HCT116 (cell line): ENCODE measurements at regions not wholly inside any gene's neighbourhood (a gene's known extent, or its start where the extent isn't known, plus 50 kb on each side); places are given as distances from the start of the nearest gene placed in this dataset.

ENCODE experiments used
- ATAC-seq: fragments of 200-7000 bp; cut with Tn5 transposase; 2 replicates; pipeline ENCODE4 v1.9.1; 2020; ENCODE audit warnings: mild to moderate bottlenecking, moderate library complexity
- BruUV-seq: library from RNA; stranded (reverse); fragments of 400-500 nt; replicated peaks from 2 replicates; lab custom pipeline; 2021; lab: Mats Ljungman, UMichigan
- CTCF ChIA-PET: fragments of 300-600 bp; sonication (Branson Sonifier 250); formaldehyde crosslinking; loops from one replicate; lab custom pipeline; 2021; ENCODE audit warnings: antibody characterized with exemption; lab: Charles Lee
- POLR2A ChIA-PET: fragments of 300-600, 350-600 bp; sonication (Branson Sonifier 250); formaldehyde crosslinking; loops from one replicate; lab custom pipeline; 2021; ENCODE audit warnings: antibody characterized with exemption; lab: Charles Lee
- RAD21 ChIA-PET, 2 experiments: fragments of 300-600 bp; sonication (Branson Sonifier 250); formaldehyde crosslinking; loops; one replicate each; lab custom pipeline; 2023; ENCODE audit warnings: low total read pairs in 2 of 2; ENCODE audit not compliant: uncharacterized antibody in 2 of 2, unreplicated experiment in 2 of 2, low non-redundant PET in 1 of 2; lab: Charles Lee
- DNase-seq: peaks from one replicate; pipeline ENCODE4 v3.0.0-alpha.2; 2010; ENCODE audit warnings: low read depth, low spot score
- H2AFZ ChIP-seq: fragments of 200-600 bp; shearing (Covaris generic), sonication (generic); 2 replicates; pipeline ENCODE4 v1.6.1; 2017; ENCODE audit warnings: low read depth, mixed run types, mixed read lengths, antibody characterized with exemption, low read length; ENCODE audit not compliant: poor library complexity, severe bottlenecking
- H3K27ac ChIP-seq: 2 replicates; pipeline ENCODE4 v1.5.1; 2012; ENCODE audit warnings: low read depth, low read length
- H3K27me3 ChIP-seq: fragments of 200-600 bp; sonication (generic); 2 replicates; pipeline ENCODE4 v1.6.1; 2016; ENCODE audit warnings: mixed run types, low read length, mixed read lengths; ENCODE audit not compliant: insufficient read depth
- H3K36me3 ChIP-seq, 2 experiments: fragments of 200-500 bp in 1 of 2; fragments of 200-600 bp in 1 of 2; sonication (Bioruptor generic) in 1 of 2; sonication (generic) in 1 of 2; 2 replicates each; pipeline versions ENCODE4 v1.5.1 to v1.6.1; 2014 to 2016; ENCODE audit warnings: low read length in 2 of 2, inconsistent platforms in 1 of 2, mixed read lengths in 1 of 2, mixed run types in 1 of 2; ENCODE audit not compliant: insufficient read depth in 2 of 2, control insufficient read depth in 1 of 2
- H3K4me1 ChIP-seq, 2 experiments: fragments of 200-600 bp in 1 of 2; sonication (generic) in 1 of 2; 2 replicates each; pipeline versions ENCODE4 v1.5.1 to v1.6.1; 2012 to 2017; ENCODE audit warnings: low read length in 2 of 2, inconsistent platforms in 1 of 2, mild to moderate bottlenecking in 1 of 2, mixed read lengths in 1 of 2, mixed run types in 1 of 2, moderate library complexity in 1 of 2; ENCODE audit not compliant: insufficient read depth in 2 of 2, control insufficient read depth in 1 of 2
- H3K4me2 ChIP-seq: fragments of 200-600 bp; sonication (generic); 2 replicates; pipeline ENCODE4 v1.6.1; 2017; ENCODE audit warnings: mixed run types, low read length, mixed read lengths
- H3K4me3 ChIP-seq, 2 experiments: fragments of 200-600 bp in 1 of 2; sonication (generic) in 1 of 2; replicated peaks in 1 of 2; 2 replicates each; pipeline ENCODE4 v1.5.1; 2011 to 2016; ENCODE audit warnings: low read length in 2 of 2, control low read depth in 1 of 2, low read depth in 1 of 2, mild to moderate bottlenecking in 1 of 2, mixed read lengths in 1 of 2, mixed run types in 1 of 2
- H3K79me2 ChIP-seq: fragments of 200-600 bp; sonication (generic); 2 replicates; pipeline ENCODE4 v1.6.1; 2017; ENCODE audit warnings: mild to moderate bottlenecking, mixed run types, low read length, moderate library complexity, mixed read lengths; ENCODE audit not compliant: insufficient read depth
- H3K9ac ChIP-seq: fragments of 200-600 bp; sonication (generic); 2 replicates; pipeline ENCODE4 v1.6.1; 2016; ENCODE audit warnings: low read length, mixed read lengths
- H3K9me2 ChIP-seq: fragments of 200-600 bp; sonication (generic), shearing (Covaris generic); 2 replicates; pipeline ENCODE4 v1.6.1; 2017; ENCODE audit warnings: mixed run types, mild to moderate bottlenecking, moderate library complexity; ENCODE audit not compliant: insufficient read depth
- H3K9me3 ChIP-seq, 2 experiments: fragments of 200-500 bp in 1 of 2; fragments of 200-600 bp in 1 of 2; sonication (Bioruptor generic) in 1 of 2; sonication (generic) in 1 of 2; 2 replicates each; pipeline ENCODE4 v1.6.1; 2014 to 2017; ENCODE audit warnings: low read length in 2 of 2, mixed read lengths in 2 of 2, inconsistent platforms in 1 of 2, low read depth in 1 of 2, mild to moderate bottlenecking in 1 of 2, mixed run types in 1 of 2, moderate library complexity in 1 of 2; ENCODE audit not compliant: control insufficient read depth in 1 of 2, insufficient read depth in 1 of 2
- H4K20me1 ChIP-seq: fragments of 200-600 bp; sonication (generic), shearing (Covaris generic); 2 replicates; pipeline ENCODE4 v1.6.1; 2017; ENCODE audit warnings: mixed run types, mild to moderate bottlenecking, moderate library complexity; ENCODE audit not compliant: insufficient read depth
- CEBPB ChIP-seq: IDR thresholded peaks from 2 replicates; pipeline ENCODE4 v1.6.1; 2012; ENCODE audit warnings: low read depth
- EGR1 ChIP-seq: IDR thresholded peaks from 2 replicates; pipeline ENCODE4 v1.6.1; 2012; ENCODE audit warnings: low read depth
- EZH2phosphoT487 ChIP-seq: fragments of 200-600 bp; IDR thresholded peaks from 2 replicates; pipeline ENCODE4 v1.6.1; 2018; ENCODE audit warnings: antibody characterized with exemption, borderline replicate concordance
- JUND ChIP-seq: IDR thresholded peaks from 2 replicates; pipeline ENCODE4 v1.6.1; 2012
- POLR2A ChIP-seq: IDR thresholded peaks from 2 replicates; pipeline ENCODE4 v1.7.0; 2011; ENCODE audit warnings: borderline replicate concordance; ENCODE audit not compliant: insufficient read depth, insufficient read length; ENCODE audit errors: extremely low read depth
- ZFX ChIP-seq: fragments of 450-650 bp; IDR thresholded peaks from 2 replicates; pipeline ENCODE4 v1.6.1; 2017
- intact Hi-C: fragments of 100-400 bp; cut with micrococcal nuclease; formaldehyde crosslinking; loops from 2 replicates; pipeline ENCODE4 v1.10.0; 2022
- TF ChIP-seq, protein P1 (sequence below): IDR thresholded peaks from 2 replicates; pipeline ENCODE4 v1.6.1; 2012
- TF ChIP-seq, protein P2 (sequence below): IDR thresholded peaks from 2 replicates; pipeline ENCODE4 v1.6.1; 2011; ENCODE audit warnings: mild to moderate bottlenecking, low read length, moderate library complexity; ENCODE audit not compliant: insufficient replicate concordance; ENCODE audit errors: extremely low read depth

DNA sequence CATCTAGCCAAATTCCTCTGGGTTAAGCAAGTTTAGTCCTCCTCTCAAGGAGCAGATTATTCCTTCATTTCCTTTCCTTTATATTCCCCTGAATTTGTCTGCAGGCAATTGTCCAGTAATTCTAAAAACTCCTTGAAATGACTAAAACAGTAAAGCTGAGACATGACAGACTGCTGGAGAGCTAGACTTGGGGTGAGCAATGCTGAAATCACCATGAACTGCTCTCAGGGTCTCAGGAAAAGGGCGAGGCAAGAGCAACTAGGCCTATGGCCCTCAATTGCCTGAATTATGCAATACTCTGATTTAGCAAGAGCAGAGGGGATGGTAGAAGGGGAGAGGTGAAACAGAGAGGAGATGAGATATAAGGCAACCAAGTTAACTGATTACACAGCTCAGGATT, 172.9 kb upstream of the NREP start (continued):
- TF ChIP-seq, protein P1, sequence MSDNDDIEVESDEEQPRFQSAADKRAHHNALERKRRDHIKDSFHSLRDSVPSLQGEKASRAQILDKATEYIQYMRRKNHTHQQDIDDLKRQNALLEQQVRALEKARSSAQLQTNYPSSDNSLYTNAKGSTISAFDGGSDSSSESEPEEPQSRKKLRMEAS = no peak
- TF ChIP-seq, protein P2, sequence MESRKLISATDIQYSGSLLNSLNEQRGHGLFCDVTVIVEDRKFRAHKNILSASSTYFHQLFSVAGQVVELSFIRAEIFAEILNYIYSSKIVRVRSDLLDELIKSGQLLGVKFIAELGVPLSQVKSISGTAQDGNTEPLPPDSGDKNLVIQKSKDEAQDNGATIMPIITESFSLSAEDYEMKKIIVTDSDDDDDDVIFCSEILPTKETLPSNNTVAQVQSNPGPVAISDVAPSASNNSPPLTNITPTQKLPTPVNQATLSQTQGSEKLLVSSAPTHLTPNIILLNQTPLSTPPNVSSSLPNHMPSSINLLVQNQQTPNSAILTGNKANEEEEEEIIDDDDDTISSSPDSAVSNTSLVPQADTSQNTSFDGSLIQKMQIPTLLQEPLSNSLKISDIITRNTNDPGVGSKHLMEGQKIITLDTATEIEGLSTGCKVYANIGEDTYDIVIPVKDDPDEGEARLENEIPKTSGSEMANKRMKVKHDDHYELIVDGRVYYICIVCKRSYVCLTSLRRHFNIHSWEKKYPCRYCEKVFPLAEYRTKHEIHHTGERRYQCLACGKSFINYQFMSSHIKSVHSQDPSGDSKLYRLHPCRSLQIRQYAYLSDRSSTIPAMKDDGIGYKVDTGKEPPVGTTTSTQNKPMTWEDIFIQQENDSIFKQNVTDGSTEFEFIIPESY = no peak
- TF ChIP-seq JUND = no peak
- TF ChIP-seq EZH2phosphoT487 = no peak
- no peak for TF ChIP-seq ZFX
- TF ChIP-seq POLR2A = no peak

DNA sequence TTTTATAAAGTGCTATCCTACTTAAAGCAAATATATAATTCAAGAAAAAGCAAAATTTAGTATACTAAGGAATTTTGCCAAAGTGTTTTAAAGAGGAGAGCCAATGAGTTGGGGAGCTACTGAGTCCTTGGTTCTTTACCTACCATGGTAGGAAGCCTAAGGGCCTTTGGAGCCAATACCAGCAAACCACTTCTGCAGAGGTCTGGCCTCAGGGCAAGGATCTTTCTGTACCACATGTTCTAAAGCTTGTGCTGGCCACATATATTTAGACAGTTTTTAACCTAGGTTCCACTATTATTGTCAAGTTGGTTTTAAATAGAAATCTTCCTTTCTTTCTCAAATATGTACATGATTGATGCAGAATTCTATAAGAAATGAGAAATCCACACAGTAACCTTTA, 172.3 kb upstream of the NREP start:
- DNase-seq = no peak
- no peak overlapping the region for H3K4me2 ChIP-seq
- no peaks in the 10 kb centered on the region for H3K36me3 ChIP-seq
- H3K9ac ChIP-seq = no peak overlapping the region
- POLR2A ChIA-PET = no interaction called here
- RAD21 ChIA-PET = no interaction called here
- no peak overlapping the region for H3K27ac ChIP-seq
- H3K4me1 ChIP-seq = no peaks in the 10 kb centered on the region
- no peaks in the 10 kb centered on the region for H4K20me1 ChIP-seq
- no peak overlapping the region for H2AFZ ChIP-seq
- H3K79me2 ChIP-seq = no peaks in the 10 kb centered on the region
- intact Hi-C loops = no loop called here
- ATAC-seq = no peak
- no peaks in the 10 kb centered on the region for H3K9me2 ChIP-seq
- BruUV-seq = no TSS peak
- TF ChIP-seq EGR1 = no peak
- TF ChIP-seq CEBPB = no peak
- no peaks in the 10 kb centered on the region for H3K9me3 ChIP-seq
- no peak overlapping the region for H3K4me3 ChIP-seq
- CTCF ChIA-PET = no interaction called here
- H3K27me3 ChIP-seq = no peaks in the 10 kb centered on the region; the same call in 1 of the 2 replicates
